Spleen (tissue), 11 donors: ENCODE measurements at regions not wholly inside any gene's neighbourhood (a gene's known extent, or its start where the extent isn't known, plus 50 kb on each side); places are given as distances from the start of the nearest gene placed in this dataset.
"Not testable (repeated sequence)": the region's sequence is repeated elsewhere in the genome, so short reads cannot be mapped to it uniquely, and the experiment has no call there.

Source experiments
- DNase-seq: peaks from one replicate; pipeline ENCODE4 v3.0.0-alpha.2; 2020
- H3K27ac ChIP-seq, 8 donors: fragments of 200-600 bp; sonication (generic) in 7 of 8; 1 replicate in 4 of 8; 2 replicates in 4 of 8; pipeline versions ENCODE4 v1.5.0 to v1.8.0; 2016 to 2021; ENCODE audit warnings: inconsistent platforms in 4 of 8, mild to moderate bottlenecking in 4 of 8, moderate library complexity in 1 of 8
- H3K27me3 ChIP-seq, 7 donors: fragments of 200-600 bp; sonication (generic) in 6 of 7; replicated peaks in 1 of 7; 1 replicate in 4 of 7; 2 replicates in 3 of 7; pipeline versions ENCODE4 v1.5.0 to v1.8.0; 2016 to 2021; ENCODE audit warnings: inconsistent platforms in 3 of 7, mild to moderate bottlenecking in 1 of 7
- H3K36me3 ChIP-seq, 6 donors: fragments of 200-600 bp; sonication (generic) in 5 of 6; 1 replicate in 4 of 6; 2 replicates in 2 of 6; pipeline versions ENCODE4 v1.5.0 to v1.8.0; 2016 to 2021; ENCODE audit warnings: inconsistent platforms in 2 of 6
- H3K4me1 ChIP-seq, 6 donors: fragments of 200-600 bp; sonication (generic) in 5 of 6; 1 replicate in 3 of 6; 2 replicates in 3 of 6; pipeline versions ENCODE4 v1.5.0 to v1.8.0; 2016 to 2021; ENCODE audit warnings: inconsistent platforms in 3 of 6
- H3K4me3 ChIP-seq, 8 donors: fragments of 200-600 bp; sonication (generic) in 7 of 8; 1 replicate in 4 of 8; 2 replicates in 4 of 8; pipeline versions ENCODE4 v1.5.0 to v1.8.0; 2016 to 2021; ENCODE audit warnings: inconsistent platforms in 4 of 8, mild to moderate bottlenecking in 4 of 8, moderate library complexity in 2 of 8
- H3K9me3 ChIP-seq, 8 donors: fragments of 200-600 bp; sonication (generic) in 7 of 8; 1 replicate in 4 of 8; 2 replicates in 4 of 8; pipeline versions ENCODE4 v1.5.0 to v1.8.0; 2016 to 2021; ENCODE audit warnings: inconsistent platforms in 4 of 8
- POLR2A ChIP-seq, 3 donors: fragments of 450-650 bp; IDR thresholded peaks; one replicate each; pipeline ENCODE4 v1.5.1; 2017; ENCODE audit warnings: antibody characterized with exemption in 3 of 3, mild to moderate bottlenecking in 1 of 3
- POLR2AphosphoS5 ChIP-seq, 3 donors: sonication (generic); formaldehyde crosslinking; IDR thresholded peaks; one replicate each; pipeline ENCODE4 v1.5.1; 2017; ENCODE audit warnings: antibody characterized with exemption in 3 of 3
- WGBS, 5 donors: extraction: QIAGEN DNeasy Blood & Tissue Kit in 3 of 5; methylation state at CpG; one replicate each; pipeline versions ENCODE4 v1.1.5 to v1.1.7; 2013 to 2018; 5-methylcytosine and 5-hydroxymethylcytosine counted together
- intact Hi-C: fragments of 100-400 bp; cut with DNase I; formaldehyde crosslinking; loops from one replicate; pipeline ENCODE4 v1.15.0; 2023; ENCODE audit warnings: low total_unique reads
- TF ChIP-seq, protein P1 (sequence below), 11 experiments: fragments of 200-600 bp in 7 of 11; fragments of 450-650 bp in 4 of 11; sonication (generic) in 4 of 11; IDR thresholded peaks in 8 of 11; conservative IDR thresholded peaks in 3 of 11; 1 replicate in 7 of 11; 2 replicates in 4 of 11; pipeline versions ENCODE4 v1.4.0 to v1.8.0; 2016 to 2021; ENCODE audit warnings: antibody characterized with exemption in 11 of 11, inconsistent platforms in 4 of 11, mild to moderate bottlenecking in 1 of 11
- donor health status: healthy with polysubstance abuse.
- donor health status: DM: no; HTN: no; CAD: no; lungs with moderate emphysema.
- donor health status: DM: no; HTN: no; CAD: no.
- donor health status: Bipolar disorder and iron deficiency.
- donor health status: healthy.
- donor health status: DM: no; HTN: no; CAD: no.
- donor health status: DM: yes; HTN: yes; CAD: no.

DNA sequence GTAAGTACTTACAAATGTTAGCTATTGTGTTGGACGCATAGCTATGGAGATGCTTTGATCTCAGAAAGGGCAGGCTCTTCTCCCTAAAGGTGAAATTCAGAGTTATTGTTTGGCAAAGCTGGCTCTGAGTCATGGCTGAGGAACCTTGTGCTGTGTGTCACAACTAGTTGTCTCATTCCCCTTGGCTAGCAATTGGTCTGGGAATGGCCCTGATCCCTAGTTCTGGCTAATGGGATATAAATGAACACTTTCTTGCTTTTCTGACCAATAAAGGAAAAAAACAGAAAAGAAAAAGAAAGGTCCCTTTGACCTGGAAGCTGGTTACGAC, 210.6 kb downstream of the MAP2K4 start:
- H3K4me1 ChIP-seq: no peaks in the 10 kb centered on the region
- WGBS, 5 donors: 50 to 94% (median 89%) methylated on average over 2 of the region's 2 CpGs
- no peaks in the 10 kb centered on the region for H3K9me3 ChIP-seq
- no peak for TF ChIP-seq POLR2A (IDR thresholded peaks at IDR 0.05)
- TF ChIP-seq, protein P1, sequence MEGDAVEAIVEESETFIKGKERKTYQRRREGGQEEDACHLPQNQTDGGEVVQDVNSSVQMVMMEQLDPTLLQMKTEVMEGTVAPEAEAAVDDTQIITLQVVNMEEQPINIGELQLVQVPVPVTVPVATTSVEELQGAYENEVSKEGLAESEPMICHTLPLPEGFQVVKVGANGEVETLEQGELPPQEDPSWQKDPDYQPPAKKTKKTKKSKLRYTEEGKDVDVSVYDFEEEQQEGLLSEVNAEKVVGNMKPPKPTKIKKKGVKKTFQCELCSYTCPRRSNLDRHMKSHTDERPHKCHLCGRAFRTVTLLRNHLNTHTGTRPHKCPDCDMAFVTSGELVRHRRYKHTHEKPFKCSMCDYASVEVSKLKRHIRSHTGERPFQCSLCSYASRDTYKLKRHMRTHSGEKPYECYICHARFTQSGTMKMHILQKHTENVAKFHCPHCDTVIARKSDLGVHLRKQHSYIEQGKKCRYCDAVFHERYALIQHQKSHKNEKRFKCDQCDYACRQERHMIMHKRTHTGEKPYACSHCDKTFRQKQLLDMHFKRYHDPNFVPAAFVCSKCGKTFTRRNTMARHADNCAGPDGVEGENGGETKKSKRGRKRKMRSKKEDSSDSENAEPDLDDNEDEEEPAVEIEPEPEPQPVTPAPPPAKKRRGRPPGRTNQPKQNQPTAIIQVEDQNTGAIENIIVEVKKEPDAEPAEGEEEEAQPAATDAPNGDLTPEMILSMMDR (IDR thresholded peaks at IDR 0.05 in 8 of 11, conservative IDR thresholded peaks at IDR 0.05 in 3 of 11): no peak
- TF ChIP-seq POLR2AphosphoS5 (IDR thresholded peaks at IDR 0.05): no peak
- intact Hi-C loops: no loop called here
- no peaks in the 10 kb centered on the region for H3K36me3 ChIP-seq
- H3K27me3 ChIP-seq: no peaks in the 10 kb centered on the region
- no peak overlapping the region for H3K4me3 ChIP-seq
- DNase-seq: no peak
- no peak overlapping the region for H3K27ac ChIP-seq

DNA sequence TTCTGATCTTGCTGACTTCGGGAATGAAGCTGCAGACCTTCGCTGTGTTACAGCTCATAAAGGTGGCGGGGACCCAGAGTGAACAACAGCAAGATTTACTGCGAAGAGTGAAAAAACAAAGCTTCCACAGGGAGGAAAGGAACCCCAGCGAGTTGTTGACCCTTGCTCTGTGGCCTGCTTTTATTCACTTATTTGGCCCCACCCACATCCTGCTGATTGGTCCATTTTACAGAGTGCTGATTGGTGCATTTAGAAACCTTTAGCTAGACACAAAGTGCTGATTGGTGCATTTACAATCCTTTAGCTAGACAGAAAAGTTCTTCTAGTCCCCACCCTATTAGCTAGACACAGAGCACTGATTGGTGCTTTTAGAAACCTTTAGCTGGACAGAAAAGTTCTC, 218.3 kb downstream of the MAP2K4 start:
- H3K4me1 ChIP-seq, intact Hi-C loops, H3K27ac ChIP-seq, DNase-seq, H3K9me3 ChIP-seq, H3K4me3 ChIP-seq, H3K36me3 ChIP-seq, H3K27me3 ChIP-seq: not testable (repeated sequence)
- 88 to 96% (median 91%) methylated on average over 5 of the region's 5 CpGs for WGBS, 5 donors

DNA sequence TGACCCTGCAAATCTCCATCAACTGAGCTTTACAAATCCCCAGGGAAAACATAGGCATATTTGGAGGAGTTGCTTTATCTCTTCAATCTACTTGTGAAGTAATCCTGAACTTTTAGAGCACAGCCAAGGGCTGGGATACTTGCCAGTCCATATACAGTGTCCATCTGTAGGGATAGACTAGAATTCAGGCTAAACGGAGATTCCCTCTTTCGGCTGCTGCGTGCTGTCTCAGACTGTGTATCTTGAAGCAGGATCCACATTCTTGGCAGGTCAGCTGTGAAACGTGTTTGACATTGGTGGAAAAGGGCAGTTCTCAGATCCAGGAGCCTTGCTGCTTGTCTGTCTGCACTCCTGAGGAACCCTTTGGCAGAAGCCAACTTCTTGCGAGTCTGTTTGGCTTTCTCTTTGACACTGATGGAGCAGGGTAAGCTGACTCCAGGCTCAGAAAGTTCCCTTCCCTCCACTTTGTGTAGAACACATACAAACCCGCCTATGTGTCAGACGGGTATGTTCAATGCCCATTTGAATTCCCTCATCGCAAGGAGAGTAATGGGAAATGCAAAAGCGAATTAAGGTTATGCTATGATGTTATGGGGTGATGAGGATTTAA, 221.8 kb downstream of the MAP2K4 start:
- H3K4me3 ChIP-seq: no peak overlapping the region
- H3K27ac ChIP-seq: no peak overlapping the region
- WGBS, 5 donors: 80 to 86% (median 81%) methylated on average over 9 of the region's 9 CpGs
- H3K4me1 ChIP-seq: no peaks in the 10 kb centered on the region
- TF ChIP-seq, protein P1 (IDR thresholded peaks at IDR 0.05 in 8 of 11, conservative IDR thresholded peaks at IDR 0.05 in 3 of 11): no peak
- no peak for TF ChIP-seq POLR2A (IDR thresholded peaks at IDR 0.05)
- no peak for TF ChIP-seq POLR2AphosphoS5 (IDR thresholded peaks at IDR 0.05)
- DNase-seq: no peak
- peaks cover 0 to 5% (median 0%) of the 10 kb centered on the region in 8 donors for H3K9me3 ChIP-seq
- H3K36me3 ChIP-seq: no peaks in the 10 kb centered on the region
- H3K27me3 ChIP-seq: peaks cover 0 to 6% (median 0%) of the 10 kb centered on the region in 7 donors
- intact Hi-C loops: no loop called here

DNA sequence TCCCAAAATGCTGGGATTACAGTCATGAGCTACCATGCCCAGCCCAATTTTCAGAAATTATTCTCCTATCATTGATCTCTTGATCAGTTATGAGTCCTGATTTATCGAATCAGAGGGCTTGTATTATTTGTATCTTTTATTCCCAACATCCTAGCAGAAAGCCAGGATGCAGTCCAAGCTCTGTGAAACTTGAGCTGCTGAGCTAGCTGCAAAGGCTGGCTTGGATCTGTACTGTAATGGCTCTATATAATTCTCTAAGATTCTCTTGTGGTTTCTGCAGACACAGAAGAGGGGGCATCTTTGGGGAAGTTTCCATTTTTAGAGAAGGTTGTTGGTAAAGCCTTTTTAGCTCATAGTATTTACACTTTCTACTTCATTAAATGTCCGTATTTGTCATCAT, 227.1 kb downstream of the MAP2K4 start:
- Histone ChIP-seq H3K27ac (no peak overlapping the region), H3K4me3 (no peak overlapping the region), H3K36me3 (no peaks in the 10 kb centered on the region), H3K9me3 (no peaks in the 10 kb centered on the region), H3K27me3 (peaks cover 0 to 25% (median 0%) of the 10 kb centered on the region in 7 donors), H3K4me1 (no peaks in the 10 kb centered on the region)
- TF ChIP-seq POLR2A (IDR thresholded peaks at IDR 0.05): no peak
- TF ChIP-seq POLR2AphosphoS5 (IDR thresholded peaks at IDR 0.05): no peak
- TF ChIP-seq, protein P1 (IDR thresholded peaks at IDR 0.05 in 8 of 11, conservative IDR thresholded peaks at IDR 0.05 in 3 of 11): no peak
- intact Hi-C loops: no loop called here
- DNase-seq: no peak
- WGBS, 5 donors: 70 to 84% (median 78%) methylated on average over 2 of the region's 2 CpGs

DNA sequence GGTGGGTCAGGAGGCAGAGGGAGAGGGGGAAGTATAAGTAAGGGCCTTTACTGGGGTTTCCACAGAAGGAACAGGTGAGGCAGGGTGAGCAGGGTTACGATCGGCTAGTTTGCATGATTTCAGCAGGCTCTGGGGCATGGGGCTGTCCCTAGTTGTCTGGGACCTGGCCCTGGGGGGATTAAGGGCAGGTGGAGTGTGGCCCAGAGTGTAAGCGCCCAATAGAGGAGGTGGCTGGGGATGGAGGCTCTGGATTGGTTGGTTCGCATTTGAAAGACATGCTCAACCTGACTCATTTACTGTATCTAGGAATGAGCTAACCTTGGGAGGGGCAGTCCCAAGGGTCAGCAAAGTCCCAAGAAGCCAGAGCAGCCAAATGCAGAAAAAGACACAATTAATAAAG, 230.3 kb downstream of the MAP2K4 start:
- peaks cover 0 to 21% (median 0%) of the 10 kb centered on the region in 7 donors for H3K27me3 ChIP-seq
- WGBS, 5 donors: 70 to 98% (median 85%) methylated on average over 4 of the region's 4 CpGs
- intact Hi-C loops: loop anchor here (10.0 kb wide), 1 partner anchor 754 kb away; no protein-coding TSS in a partner anchor
- no peak overlapping the region for H3K27ac ChIP-seq
- TF ChIP-seq POLR2A (IDR thresholded peaks at IDR 0.05) (no peak), POLR2AphosphoS5 (IDR thresholded peaks at IDR 0.05) (no peak)
- TF ChIP-seq, protein P1 (IDR thresholded peaks at IDR 0.05 in 8 of 11, conservative IDR thresholded peaks at IDR 0.05 in 3 of 11): no peak
- H3K36me3 ChIP-seq: no peaks in the 10 kb centered on the region
- H3K4me1 ChIP-seq: no peaks in the 10 kb centered on the region
- H3K4me3 ChIP-seq: no peak overlapping the region
- no peak for DNase-seq
- no peaks in the 10 kb centered on the region for H3K9me3 ChIP-seq
